Neuron (in vitro differentiated cells): ENCODE measurements at regions not wholly inside any gene's neighbourhood (a gene's known extent, or its start where the extent isn't known, plus 50 kb on each side); places are given as distances from the start of the nearest gene placed in this dataset.
"Not testable (repeated sequence)": the region's sequence is repeated elsewhere in the genome, so short reads cannot be mapped to it uniquely, and the experiment has no call there.

Experiments used
- H2AFZ ChIP-seq: one replicate; pipeline ENCODE4 v1.6.1; 2013; ENCODE audit warnings: low read depth, mild to moderate bottlenecking, inconsistent platforms, low read length, moderate library complexity
- H3K27me3 ChIP-seq: one replicate; pipeline ENCODE4 v1.6.1; 2013; ENCODE audit warnings: low read length; ENCODE audit not compliant: insufficient read depth
- H3K36me3 ChIP-seq: one replicate; pipeline ENCODE4 v1.6.1; 2013; ENCODE audit warnings: low read length; ENCODE audit not compliant: insufficient read depth
- H3K4me1 ChIP-seq: one replicate; pipeline ENCODE4 v1.6.1; 2013; ENCODE audit warnings: low read length; ENCODE audit not compliant: insufficient read depth
- H3K4me3 ChIP-seq: 2 replicates; pipeline ENCODE4 v1.5.1; 2013; ENCODE audit warnings: mild to moderate bottlenecking, low read length, moderate library complexity
- H3K9me3 ChIP-seq: one replicate; pipeline ENCODE4 v1.6.1; 2013; ENCODE audit warnings: low read length

DNA sequence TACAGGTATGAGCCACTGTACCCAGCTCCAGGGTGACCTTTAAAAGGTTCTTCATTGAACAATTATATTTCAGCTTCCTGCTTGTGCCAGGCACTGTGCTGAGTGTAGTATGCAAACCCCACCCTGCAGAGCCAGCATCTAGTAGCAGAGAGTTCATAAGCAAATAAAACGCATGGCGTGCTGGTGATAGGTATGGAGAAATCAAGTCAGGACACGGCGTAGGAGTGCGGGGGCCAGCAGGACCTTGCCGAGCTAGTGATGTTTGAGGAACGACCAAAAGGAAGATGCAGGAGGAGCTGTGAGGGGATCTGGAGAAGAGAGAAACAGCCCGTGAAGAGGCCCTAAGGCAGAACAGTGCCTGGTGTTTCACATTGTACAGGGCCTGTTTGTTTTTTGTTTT, 105.8 kb downstream of the CRLF3 start:
- not testable (repeated sequence) for H3K36me3 ChIP-seq, H2AFZ ChIP-seq, H3K9me3 ChIP-seq, H3K27me3 ChIP-seq, H3K4me3 ChIP-seq, H3K4me1 ChIP-seq

GRCh38 chr17:30718099-30718447, 106.4 kb downstream of the CRLF3 start:
- H3K27me3 ChIP-seq, H3K36me3 ChIP-seq, H3K9me3 ChIP-seq, H3K4me3 ChIP-seq, H3K4me1 ChIP-seq, H2AFZ ChIP-seq: not testable (repeated sequence)

DNA sequence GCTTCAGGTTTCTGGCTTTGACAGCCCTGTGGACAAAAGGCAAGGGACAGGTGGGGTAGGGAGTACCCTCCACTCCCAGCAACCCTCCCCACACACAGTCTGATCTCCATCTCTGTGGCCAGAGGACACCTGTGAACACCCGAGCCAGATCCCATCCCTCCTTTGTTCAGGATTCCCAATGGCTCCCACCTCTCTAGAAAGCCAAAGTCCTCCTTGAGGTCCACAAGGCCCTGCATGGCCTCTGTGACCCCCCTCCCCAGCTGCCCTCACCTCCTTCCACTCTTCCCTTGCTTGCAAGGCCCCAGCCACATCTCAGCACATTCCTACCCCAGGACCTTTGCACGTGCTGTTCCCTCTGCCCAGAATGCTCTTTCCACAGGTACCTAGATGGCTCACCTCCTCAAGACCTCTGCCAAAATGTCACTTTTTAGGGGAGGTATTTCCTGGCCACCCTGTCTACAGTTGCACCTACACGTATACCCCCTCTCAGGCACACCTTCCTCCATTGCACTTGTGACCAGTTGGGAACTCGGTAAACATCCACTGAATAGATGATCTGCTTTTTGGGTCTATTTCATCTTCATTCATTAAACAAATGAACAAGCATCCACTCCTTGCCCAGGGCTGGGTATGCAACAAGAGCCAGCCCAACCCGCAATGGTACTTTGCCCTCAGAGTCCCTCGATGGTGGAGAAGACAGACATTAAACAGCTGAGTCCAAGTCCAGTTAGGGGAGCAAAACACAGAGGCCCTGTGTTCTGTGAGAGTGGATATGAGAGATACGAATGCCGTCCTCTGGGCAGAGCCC, 107.0 kb downstream of the CRLF3 start:
- H3K36me3 ChIP-seq, result no peaks in the 10 kb centered on the region
- no peak overlapping the region for H2AFZ ChIP-seq
- H3K4me1 ChIP-seq, result no peaks in the 10 kb centered on the region
- H3K9me3 ChIP-seq, result no peaks in the 10 kb centered on the region
- H3K4me3 ChIP-seq, result no peak overlapping the region
- H3K27me3 ChIP-seq, result no peaks in the 10 kb centered on the region

- H3K4me3 ChIP-seq, result no peak overlapping the region
- H3K4me1 ChIP-seq, result no peaks in the 10 kb centered on the region
- H3K27me3 ChIP-seq, result no peaks in the 10 kb centered on the region
- H3K9me3 ChIP-seq, result no peaks in the 10 kb centered on the region
- no peak overlapping the region for H2AFZ ChIP-seq
- no peaks in the 10 kb centered on the region for H3K36me3 ChIP-seq
Measured at GRCh38 chr17:30716461-30717290, 107.8 kb downstream of the CRLF3 start.

- H3K27me3 ChIP-seq, H3K4me3 ChIP-seq, H3K9me3 ChIP-seq, H2AFZ ChIP-seq, H3K36me3 ChIP-seq: not testable (repeated sequence)
- peaks cover 12% of the 10 kb centered on the region for H3K4me1 ChIP-seq
Measured at GRCh38 chr17:30714825-30715622, 109.5 kb downstream of the CRLF3 start.

GRCh38 chr17:30713805-30714204, 110.7 kb downstream of the CRLF3 start:
- peaks cover 12% of the 10 kb centered on the region for H3K4me1 ChIP-seq
- H3K4me3 ChIP-seq, H3K36me3 ChIP-seq, H3K27me3 ChIP-seq, H2AFZ ChIP-seq, H3K9me3 ChIP-seq: not testable (repeated sequence)

DNA sequence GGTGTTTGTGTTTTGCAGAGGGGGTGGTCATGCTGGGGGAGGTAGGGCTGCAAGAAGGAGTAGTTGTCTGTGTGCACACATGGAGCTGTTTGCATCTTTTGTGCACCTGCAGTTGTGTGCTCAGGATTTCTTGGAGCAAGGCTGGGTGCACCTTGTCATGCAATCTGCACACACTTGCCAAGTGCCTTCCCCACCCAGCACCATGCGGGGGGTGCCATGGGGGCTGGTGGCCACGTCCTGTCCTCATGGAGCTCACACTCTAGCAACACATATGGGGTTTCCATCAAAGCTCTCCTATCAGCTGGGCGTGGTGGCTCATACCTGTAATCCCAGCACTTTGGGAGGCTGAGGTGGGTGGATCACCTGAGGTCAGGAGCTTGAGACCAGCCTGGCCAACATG, 111.6 kb downstream of the CRLF3 start:
- H3K36me3 ChIP-seq, H2AFZ ChIP-seq, H3K4me3 ChIP-seq, H3K27me3 ChIP-seq, H3K9me3 ChIP-seq: not testable (repeated sequence)
- peaks cover 12% of the 10 kb centered on the region for H3K4me1 ChIP-seq

- peaks cover 15% of the 10 kb centered on the region for H3K4me1 ChIP-seq
- not testable (repeated sequence) for H3K36me3 ChIP-seq, H3K4me3 ChIP-seq, H2AFZ ChIP-seq, H3K9me3 ChIP-seq, H3K27me3 ChIP-seq
Measured at GRCh38 chr17:30711626-30712507, 112.6 kb downstream of the CRLF3 start.

DNA sequence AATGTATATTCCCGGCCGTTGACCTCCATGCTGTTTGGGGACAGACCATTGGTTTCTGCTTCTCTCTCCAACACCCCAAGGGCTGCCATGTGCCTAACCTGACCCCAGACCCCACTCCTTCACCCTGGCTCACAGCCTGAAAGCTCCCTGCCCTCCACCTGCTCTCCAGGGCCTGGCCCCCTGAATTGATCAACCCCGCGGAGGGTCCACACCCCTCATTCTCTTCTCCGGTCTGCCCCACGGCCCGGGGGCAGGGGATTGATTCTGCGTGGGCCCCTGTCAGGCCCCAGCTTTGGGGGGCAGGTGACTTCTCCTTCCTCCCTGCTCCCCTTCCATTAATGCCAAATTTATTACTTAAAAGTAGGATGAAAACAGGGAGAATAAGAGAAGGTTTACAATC, 113.3 kb downstream of the CRLF3 start:
- H2AFZ ChIP-seq, H3K36me3 ChIP-seq, H3K9me3 ChIP-seq, H3K27me3 ChIP-seq: not testable (repeated sequence)
- Histone ChIP-seq H3K4me1 (peaks cover 16% of the 10 kb centered on the region), H3K4me3 (peak overlapping the region; percentile 68)

GRCh38 chr17:30710276-30711088, 114.0 kb downstream of the CRLF3 start:
- not testable (repeated sequence) for H2AFZ ChIP-seq, H3K9me3 ChIP-seq, H3K36me3 ChIP-seq, H3K27me3 ChIP-seq
- H3K4me3 ChIP-seq, result peak overlapping the region; percentile 68
- peaks cover 16% of the 10 kb centered on the region for H3K4me1 ChIP-seq

DNA sequence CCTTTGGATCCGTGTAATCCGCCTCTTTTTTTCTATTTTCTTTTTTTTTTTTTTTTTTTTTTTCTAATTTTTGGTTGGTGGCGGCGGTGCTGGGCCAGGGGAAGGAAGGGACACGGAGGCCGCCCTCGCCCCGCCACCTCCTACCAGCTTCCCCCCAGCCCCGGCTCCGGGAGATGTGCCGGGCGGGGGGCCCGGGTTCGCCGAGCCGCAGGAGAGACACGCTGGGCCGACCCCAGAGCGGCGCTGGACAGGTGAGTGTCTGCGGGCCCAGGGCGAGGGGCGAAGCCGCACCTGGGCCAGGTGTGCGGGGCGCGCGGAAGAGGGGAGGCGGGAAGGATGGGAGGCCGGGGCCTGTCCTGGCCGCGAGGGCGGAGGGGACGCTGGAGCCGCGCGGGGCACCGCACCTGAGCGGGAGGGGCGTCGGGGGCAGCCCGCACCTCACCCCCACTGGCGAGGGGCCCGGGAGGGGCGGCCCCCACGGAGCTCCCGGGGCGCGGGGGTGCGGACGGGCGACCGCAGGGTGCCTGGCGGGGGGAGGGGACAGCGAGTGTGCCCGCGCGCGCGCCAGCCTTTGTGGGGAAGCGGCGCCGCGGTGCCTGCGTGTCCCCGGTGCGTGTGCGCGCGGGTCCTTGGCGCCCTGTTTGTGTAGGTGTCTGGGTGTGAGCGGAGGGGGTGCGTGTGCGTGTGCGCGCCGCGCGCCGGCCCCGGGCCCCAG, 114.8 kb downstream of the CRLF3 start:
- peak overlapping the region; percentile 68 for H3K4me3 ChIP-seq

More for the DNA sequence above, 114.8 kb downstream of the CRLF3 start:
- H3K4me1 ChIP-seq, result peaks cover 16% of the 10 kb centered on the region
- not testable (repeated sequence) for H2AFZ ChIP-seq, H3K36me3 ChIP-seq, H3K27me3 ChIP-seq, H3K9me3 ChIP-seq
